ENCODE measurements at regions not wholly inside any gene's neighbourhood (a gene's known extent, or its start where the extent isn't known, plus 50 kb on each side); places are given as distances from the start of the nearest gene placed in this dataset.

DNA sequence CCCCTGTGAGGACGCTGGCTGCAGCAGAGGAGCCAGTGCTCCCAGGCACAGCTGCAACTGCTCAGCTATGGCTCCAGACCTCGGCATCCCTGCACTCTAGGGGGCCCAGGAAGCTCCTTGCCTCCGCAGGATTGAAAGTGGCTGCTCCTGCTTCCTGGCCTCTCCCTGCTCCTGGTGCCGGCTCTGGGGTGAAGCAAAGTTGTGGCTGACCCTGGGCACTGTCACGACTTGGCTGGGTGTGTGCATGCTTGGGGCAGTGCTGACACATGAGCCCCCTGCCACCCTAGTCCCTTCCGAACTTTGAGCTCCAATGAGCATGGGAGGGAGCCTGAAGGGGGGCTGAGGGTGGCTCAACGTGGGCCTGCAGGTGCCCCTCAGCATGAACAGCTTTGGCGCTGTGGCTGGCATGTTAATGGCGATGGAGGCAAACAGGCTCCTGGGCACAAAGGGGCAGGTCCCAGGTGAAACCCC lies 1512.2 kb downstream of the KCNT2 start:
- no peaks in the 10 kb centered on the region for H4K20me1 ChIP-seq (ENCODE audit: control insufficient read depth, insufficient read depth, low read depth, low read length)
- no peak for TF ChIP-seq EZH2phosphoT487 (IDR thresholded peaks at IDR 0.05; ENCODE audit: borderline replicate concordance, low read length)
- TF ChIP-seq, protein P1, sequence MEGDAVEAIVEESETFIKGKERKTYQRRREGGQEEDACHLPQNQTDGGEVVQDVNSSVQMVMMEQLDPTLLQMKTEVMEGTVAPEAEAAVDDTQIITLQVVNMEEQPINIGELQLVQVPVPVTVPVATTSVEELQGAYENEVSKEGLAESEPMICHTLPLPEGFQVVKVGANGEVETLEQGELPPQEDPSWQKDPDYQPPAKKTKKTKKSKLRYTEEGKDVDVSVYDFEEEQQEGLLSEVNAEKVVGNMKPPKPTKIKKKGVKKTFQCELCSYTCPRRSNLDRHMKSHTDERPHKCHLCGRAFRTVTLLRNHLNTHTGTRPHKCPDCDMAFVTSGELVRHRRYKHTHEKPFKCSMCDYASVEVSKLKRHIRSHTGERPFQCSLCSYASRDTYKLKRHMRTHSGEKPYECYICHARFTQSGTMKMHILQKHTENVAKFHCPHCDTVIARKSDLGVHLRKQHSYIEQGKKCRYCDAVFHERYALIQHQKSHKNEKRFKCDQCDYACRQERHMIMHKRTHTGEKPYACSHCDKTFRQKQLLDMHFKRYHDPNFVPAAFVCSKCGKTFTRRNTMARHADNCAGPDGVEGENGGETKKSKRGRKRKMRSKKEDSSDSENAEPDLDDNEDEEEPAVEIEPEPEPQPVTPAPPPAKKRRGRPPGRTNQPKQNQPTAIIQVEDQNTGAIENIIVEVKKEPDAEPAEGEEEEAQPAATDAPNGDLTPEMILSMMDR (IDR thresholded peaks at IDR 0.05; ENCODE audit: low read depth, low read length, poor library complexity, severe bottlenecking): no peak
- H3K36me3 ChIP-seq (ENCODE audit: control insufficient read depth, low read length): no peaks in the 10 kb centered on the region
- no peaks in the 10 kb centered on the region for H3F3A ChIP-seq (ENCODE audit: control insufficient read depth, insufficient read depth)
- H3K27ac ChIP-seq (ENCODE audit: low read depth, low read length): no peak overlapping the region
- H3K4me2 ChIP-seq (ENCODE audit: low read length): no peak overlapping the region
- H3K4me3 ChIP-seq (ENCODE audit: low read length): no peak overlapping the region
- no peaks in the 10 kb centered on the region for H3K79me2 ChIP-seq (ENCODE audit: control insufficient read depth, low read length)
- H3K9me2 ChIP-seq (replicated peaks; ENCODE audit: control insufficient read depth, low read length): no peaks in the 10 kb centered on the region
- no peaks in the 10 kb centered on the region for H3K4me1 ChIP-seq (ENCODE audit: control insufficient read depth, low read length)
- H3K9me3 ChIP-seq (ENCODE audit: control insufficient read depth, insufficient read depth, low read length): no peaks in the 10 kb centered on the region
- no peaks in the 10 kb centered on the region for H3K27me3 ChIP-seq (ENCODE audit: control insufficient read depth, low read length)

GRCh38 chr1:195085196-195085595 lies 1523.0 kb downstream of the KCNT2 start:
- H3K4me1 ChIP-seq (ENCODE audit: control insufficient read depth, low read length): no peaks in the 10 kb centered on the region
- no peaks in the 10 kb centered on the region for H4K20me1 ChIP-seq (ENCODE audit: control insufficient read depth, insufficient read depth, low read depth, low read length)
- no peak overlapping the region for H3K4me3 ChIP-seq (ENCODE audit: low read length)
- no peaks in the 10 kb centered on the region for H3K27me3 ChIP-seq (ENCODE audit: control insufficient read depth, low read length)
- H3K4me2 ChIP-seq (ENCODE audit: low read length): no peak overlapping the region
- no peaks in the 10 kb centered on the region for H3F3A ChIP-seq (ENCODE audit: control insufficient read depth, insufficient read depth)
- no peaks in the 10 kb centered on the region for H3K36me3 ChIP-seq (ENCODE audit: control insufficient read depth, low read length)
- H3K9me3 ChIP-seq (ENCODE audit: control insufficient read depth, insufficient read depth, low read length): no peaks in the 10 kb centered on the region
- H3K79me2 ChIP-seq (ENCODE audit: control insufficient read depth, low read length): no peaks in the 10 kb centered on the region
- no peak for TF ChIP-seq EZH2phosphoT487 (IDR thresholded peaks at IDR 0.05; ENCODE audit: borderline replicate concordance, low read length)
- TF ChIP-seq, protein P1 (IDR thresholded peaks at IDR 0.05; ENCODE audit: low read depth, low read length, poor library complexity, severe bottlenecking): no peak
- H3K9me2 ChIP-seq (replicated peaks; ENCODE audit: control insufficient read depth, low read length): no peaks in the 10 kb centered on the region
- H3K27ac ChIP-seq (ENCODE audit: low read depth, low read length): no peak overlapping the region

DNA sequence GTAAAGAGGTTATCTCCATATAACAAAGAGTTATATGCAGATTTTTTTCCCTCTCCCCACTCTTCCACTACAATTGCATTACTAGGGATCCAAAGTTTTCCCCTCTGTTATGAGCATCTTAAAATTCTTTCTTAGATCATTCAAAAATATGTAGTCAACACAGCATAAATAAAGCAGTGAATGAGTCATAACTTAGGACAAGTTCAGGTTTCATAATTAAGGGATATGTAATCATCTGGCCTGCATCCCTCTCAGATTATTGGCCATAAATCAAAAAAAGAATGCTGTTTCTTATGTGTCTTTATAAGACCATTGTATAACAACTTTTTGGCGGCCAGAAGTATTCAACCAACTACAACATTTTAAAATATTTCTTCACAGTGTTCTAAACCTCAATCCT lies 1526.1 kb downstream of the KCNT2 start:
- H3K4me2 ChIP-seq (ENCODE audit: low read length): no peak overlapping the region
- H3K9me2 ChIP-seq (replicated peaks; ENCODE audit: control insufficient read depth, low read length): no peaks in the 10 kb centered on the region
- no peaks in the 10 kb centered on the region for H3K9me3 ChIP-seq (ENCODE audit: control insufficient read depth, insufficient read depth, low read length)
- H3K27me3 ChIP-seq (ENCODE audit: control insufficient read depth, low read length): no peaks in the 10 kb centered on the region
- TF ChIP-seq, protein P1 (IDR thresholded peaks at IDR 0.05; ENCODE audit: low read depth, low read length, poor library complexity, severe bottlenecking): no peak
- TF ChIP-seq EZH2phosphoT487 (IDR thresholded peaks at IDR 0.05; ENCODE audit: borderline replicate concordance, low read length): no peak
- no peak overlapping the region for H3K4me3 ChIP-seq (ENCODE audit: low read length)
- H4K20me1 ChIP-seq (ENCODE audit: control insufficient read depth, insufficient read depth, low read depth, low read length): no peaks in the 10 kb centered on the region
- no peaks in the 10 kb centered on the region for H3K4me1 ChIP-seq (ENCODE audit: control insufficient read depth, low read length)
- no peaks in the 10 kb centered on the region for H3F3A ChIP-seq (ENCODE audit: control insufficient read depth, insufficient read depth)
- H3K27ac ChIP-seq (ENCODE audit: low read depth, low read length): no peak overlapping the region
- no peaks in the 10 kb centered on the region for H3K36me3 ChIP-seq (ENCODE audit: control insufficient read depth, low read length)
- H3K79me2 ChIP-seq (ENCODE audit: control insufficient read depth, low read length): no peaks in the 10 kb centered on the region
